Tibial nerve (tissue), 4 donors: ENCODE measurements at regions not wholly inside any gene's neighbourhood (a gene's known extent, or its start where the extent isn't known, plus 50 kb on each side); places are given as distances from the start of the nearest gene placed in this dataset.
"Not testable (repeated sequence)": the region's sequence is repeated elsewhere in the genome, so short reads cannot be mapped to it uniquely, and the experiment has no call there.

Experiments used
- DNase-seq, 2 donors: peaks; one replicate each; pipeline ENCODE4 v3.0.0-alpha.2; 2019; ENCODE audit warnings: low spot score in 2 of 2
- H3K27ac ChIP-seq, 4 donors: fragments of 200-600 bp; sonication (generic) in 3 of 4; one replicate each; pipeline ENCODE4 v1.5.1; 2017 to 2019; ENCODE audit warnings: mild to moderate bottlenecking in 1 of 4
- H3K27me3 ChIP-seq, 2 donors: fragments of 200-600 bp; sonication (generic) in 1 of 2; one replicate each; pipeline versions ENCODE4 v1.5.1 to v1.6.0; 2017 to 2019
- H3K36me3 ChIP-seq, 3 donors: fragments of 200-600 bp; sonication (generic); one replicate each; pipeline ENCODE4 v1.5.1; 2018 to 2019
- H3K4me1 ChIP-seq, 4 donors: fragments of 200-600 bp; sonication (generic) in 3 of 4; one replicate each; pipeline ENCODE4 v1.5.1; 2017 to 2019
- H3K4me3 ChIP-seq, 4 donors: fragments of 200-600 bp; sonication (generic) in 3 of 4; one replicate each; pipeline ENCODE4 v1.5.1; 2017 to 2019; ENCODE audit warnings: mild to moderate bottlenecking in 1 of 4, moderate library complexity in 1 of 4
- H3K9me3 ChIP-seq, 4 donors: fragments of 200-600 bp; sonication (generic) in 3 of 4; one replicate each; pipeline ENCODE4 v1.5.1; 2017 to 2019
- EP300 ChIP-seq, 2 donors: sonication (generic); formaldehyde crosslinking; IDR thresholded peaks; one replicate each; pipeline ENCODE4 v1.6.1; 2017; ENCODE audit warnings: antibody characterized with exemption in 2 of 2, mild to moderate bottlenecking in 1 of 2
- POLR2A ChIP-seq, 2 donors: fragments of 450-650 bp; IDR thresholded peaks; one replicate each; pipeline ENCODE4 v1.6.1; 2017; ENCODE audit warnings: antibody characterized with exemption in 2 of 2, mild to moderate bottlenecking in 2 of 2, moderate library complexity in 2 of 2
- WGBS, 2 donors: methylation state at CpG; one replicate each; pipeline ENCODE4 v1.1.5; 2018; 5-methylcytosine and 5-hydroxymethylcytosine counted together
- TF ChIP-seq, protein P1 (sequence below), 5 experiments: fragments of 200-600 bp in 3 of 5; fragments of 450-650 bp in 2 of 5; sonication (generic) in 3 of 5; IDR thresholded peaks; one replicate each; pipeline ENCODE4 v1.5.1; 2016 to 2019; ENCODE audit warnings: antibody characterized with exemption in 5 of 5, mild to moderate bottlenecking in 3 of 5, moderate library complexity in 2 of 5

DNA sequence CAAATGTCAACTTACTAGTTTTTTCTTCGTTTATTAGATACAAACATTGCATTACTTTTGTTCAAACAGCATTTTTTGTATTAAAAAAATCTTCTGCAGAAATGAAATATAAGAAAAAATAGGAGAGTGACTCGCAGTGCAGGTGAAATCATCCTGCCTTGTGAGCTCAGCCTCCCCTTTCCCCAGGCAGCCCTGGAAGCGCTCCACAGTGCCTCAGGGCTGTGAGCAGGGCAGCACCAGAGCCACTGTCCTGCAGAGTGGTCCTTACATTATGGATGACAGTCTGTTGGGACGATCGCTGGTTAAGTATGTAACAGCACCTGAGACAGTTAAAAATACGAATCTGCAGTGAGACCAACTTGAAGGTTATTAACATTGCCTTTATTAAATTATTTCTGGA, 695.4 kb upstream of the POM121L12 start:
- H3K27me3 ChIP-seq: no peaks in the 10 kb centered on the region
- no peaks in the 10 kb centered on the region for H3K4me1 ChIP-seq
- H3K36me3 ChIP-seq: no peaks in the 10 kb centered on the region
- no peak overlapping the region for H3K27ac ChIP-seq
- TF ChIP-seq, protein P1, sequence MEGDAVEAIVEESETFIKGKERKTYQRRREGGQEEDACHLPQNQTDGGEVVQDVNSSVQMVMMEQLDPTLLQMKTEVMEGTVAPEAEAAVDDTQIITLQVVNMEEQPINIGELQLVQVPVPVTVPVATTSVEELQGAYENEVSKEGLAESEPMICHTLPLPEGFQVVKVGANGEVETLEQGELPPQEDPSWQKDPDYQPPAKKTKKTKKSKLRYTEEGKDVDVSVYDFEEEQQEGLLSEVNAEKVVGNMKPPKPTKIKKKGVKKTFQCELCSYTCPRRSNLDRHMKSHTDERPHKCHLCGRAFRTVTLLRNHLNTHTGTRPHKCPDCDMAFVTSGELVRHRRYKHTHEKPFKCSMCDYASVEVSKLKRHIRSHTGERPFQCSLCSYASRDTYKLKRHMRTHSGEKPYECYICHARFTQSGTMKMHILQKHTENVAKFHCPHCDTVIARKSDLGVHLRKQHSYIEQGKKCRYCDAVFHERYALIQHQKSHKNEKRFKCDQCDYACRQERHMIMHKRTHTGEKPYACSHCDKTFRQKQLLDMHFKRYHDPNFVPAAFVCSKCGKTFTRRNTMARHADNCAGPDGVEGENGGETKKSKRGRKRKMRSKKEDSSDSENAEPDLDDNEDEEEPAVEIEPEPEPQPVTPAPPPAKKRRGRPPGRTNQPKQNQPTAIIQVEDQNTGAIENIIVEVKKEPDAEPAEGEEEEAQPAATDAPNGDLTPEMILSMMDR (IDR thresholded peaks at IDR 0.05): no peak
- no peak for TF ChIP-seq POLR2A (IDR thresholded peaks at IDR 0.05)
- no peak for TF ChIP-seq EP300 (IDR thresholded peaks at IDR 0.05)
- no peak overlapping the region for H3K4me3 ChIP-seq
- WGBS, 2 donors: 66 to 78% methylated on average over 6 of the region's 6 CpGs
- no peak for DNase-seq
- peaks cover 0 to 15% (median 0%) of the 10 kb centered on the region in 4 donors for H3K9me3 ChIP-seq

DNA sequence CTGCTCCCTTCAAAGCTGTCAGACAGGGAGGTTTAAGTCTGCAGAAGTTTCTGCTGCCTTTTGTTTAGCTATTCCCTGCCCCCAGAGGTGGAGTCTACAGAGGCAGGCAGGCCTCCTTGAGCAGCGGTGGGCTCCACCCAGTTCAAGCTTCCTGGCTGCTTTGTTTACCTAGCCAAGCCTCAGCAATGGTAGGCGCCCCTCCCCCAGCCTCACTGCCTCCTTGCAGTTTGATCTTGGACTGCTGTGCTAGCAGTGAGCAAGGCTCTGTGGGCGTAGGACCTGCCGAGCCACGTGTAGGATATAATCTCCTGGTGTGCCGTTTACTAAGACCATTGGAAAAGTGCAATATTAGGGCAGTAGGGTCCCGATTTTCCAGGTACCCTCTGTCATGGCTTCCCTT, 707.1 kb upstream of the POM121L12 start:
- not testable (repeated sequence) for H3K4me1 ChIP-seq, H3K9me3 ChIP-seq, H3K36me3 ChIP-seq, H3K4me3 ChIP-seq, H3K27ac ChIP-seq, H3K27me3 ChIP-seq, DNase-seq
- WGBS, 2 donors: 80 to 94% methylated on average over 7 of the region's 7 CpGs

- peaks cover 0 to 18% (median 0%) of the 10 kb centered on the region in 4 donors for H3K9me3 ChIP-seq
- H3K27me3 ChIP-seq: no peaks in the 10 kb centered on the region
- no peak for DNase-seq
- H3K36me3 ChIP-seq: no peaks in the 10 kb centered on the region
- no peaks in the 10 kb centered on the region for H3K4me1 ChIP-seq
- no peak overlapping the region for H3K4me3 ChIP-seq
- 38 to 44% methylated on average over 1 of the region's 1 CpG for whole genome bisulfite sequencing, 2 donors
- TF ChIP-seq, protein P1 (IDR thresholded peaks at IDR 0.05): no peak
- TF ChIP-seq EP300 (IDR thresholded peaks at IDR 0.05): no peak
- H3K27ac ChIP-seq: no peak overlapping the region
Measured at GRCh38 chr7:52325237-52325636, 710.2 kb upstream of the POM121L12 start.

DNA sequence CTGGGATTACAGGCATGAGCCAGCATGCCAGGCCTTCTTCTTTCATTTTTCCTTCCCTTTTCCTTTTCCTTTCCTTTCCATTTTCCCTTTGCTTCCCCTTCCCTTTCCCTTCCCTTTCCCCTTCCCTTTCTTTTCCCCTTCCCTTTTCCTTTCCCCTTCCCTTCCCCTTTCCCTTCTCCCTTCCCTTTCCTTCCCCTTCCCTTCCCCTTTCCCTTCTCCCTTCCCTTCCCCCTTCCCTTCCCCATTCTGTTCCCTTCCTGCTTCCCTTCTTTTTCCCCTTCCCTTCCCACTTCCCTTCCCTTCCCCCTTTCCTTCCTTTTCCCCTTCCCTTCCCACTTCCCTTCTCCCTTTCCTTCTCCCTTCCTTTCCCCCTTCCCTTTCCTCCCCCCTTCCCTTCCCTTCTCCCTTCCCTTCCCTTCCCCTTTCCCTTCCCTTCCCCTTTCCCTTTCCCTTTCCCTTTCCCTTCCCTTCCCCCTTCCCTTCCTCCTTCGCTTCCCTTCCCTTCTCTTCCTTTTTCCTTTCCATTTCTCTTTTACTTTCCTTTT, 712.2 kb upstream of the POM121L12 start:
- TF ChIP-seq EP300 (IDR thresholded peaks at IDR 0.05) (no peak), POLR2A (IDR thresholded peaks at IDR 0.05) (no peak)
- TF ChIP-seq, protein P1 (IDR thresholded peaks at IDR 0.05): no peak
- Histone ChIP-seq H3K27ac (no peak overlapping the region), H3K27me3 (no peaks in the 10 kb centered on the region), H3K36me3 (no peaks in the 10 kb centered on the region), H3K9me3 (peaks cover 0 to 18% (median 0%) of the 10 kb centered on the region in 4 donors), H3K4me3 (no peak overlapping the region), H3K4me1 (no peaks in the 10 kb centered on the region)
- DNase-seq: no peak
- 90 to 94% methylated on average over 1 of the region's 1 CpG for WGBS, 2 donors

DNA sequence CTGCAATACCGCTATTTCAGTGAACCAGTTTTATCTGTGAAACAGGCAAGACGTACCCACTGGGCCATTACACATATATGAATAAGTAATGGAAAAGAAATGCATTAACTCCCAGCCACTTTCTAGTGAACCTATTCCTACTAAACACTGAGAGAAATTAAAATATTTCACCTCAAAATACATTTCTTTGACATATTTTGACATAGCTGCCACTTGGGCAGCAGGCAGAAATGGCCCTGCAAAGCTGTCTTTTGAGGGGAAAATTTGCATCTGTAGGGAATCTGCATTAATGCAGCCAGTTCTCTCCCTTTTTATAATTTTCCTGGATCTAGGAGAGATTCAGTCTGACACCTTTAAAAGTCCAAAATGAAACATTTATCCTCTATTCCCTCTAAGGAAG, 714.8 kb upstream of the POM121L12 start:
- Histone ChIP-seq H3K36me3 (no peaks in the 10 kb centered on the region), H3K4me1 (no peaks in the 10 kb centered on the region), H3K9me3 (peaks cover 0 to 13% (median 0%) of the 10 kb centered on the region in 4 donors), H3K27me3 (no peaks in the 10 kb centered on the region), H3K4me3 (no peak overlapping the region), H3K27ac (no peak overlapping the region)
- DNase-seq: no peak
- 84 to 86% methylated on average over 2 of the region's 2 CpGs for WGBS, 2 donors
- no peak for TF ChIP-seq EP300 (IDR thresholded peaks at IDR 0.05)
- no peak for TF ChIP-seq POLR2A (IDR thresholded peaks at IDR 0.05)
- TF ChIP-seq, protein P1 (IDR thresholded peaks at IDR 0.05): no peak

DNA sequence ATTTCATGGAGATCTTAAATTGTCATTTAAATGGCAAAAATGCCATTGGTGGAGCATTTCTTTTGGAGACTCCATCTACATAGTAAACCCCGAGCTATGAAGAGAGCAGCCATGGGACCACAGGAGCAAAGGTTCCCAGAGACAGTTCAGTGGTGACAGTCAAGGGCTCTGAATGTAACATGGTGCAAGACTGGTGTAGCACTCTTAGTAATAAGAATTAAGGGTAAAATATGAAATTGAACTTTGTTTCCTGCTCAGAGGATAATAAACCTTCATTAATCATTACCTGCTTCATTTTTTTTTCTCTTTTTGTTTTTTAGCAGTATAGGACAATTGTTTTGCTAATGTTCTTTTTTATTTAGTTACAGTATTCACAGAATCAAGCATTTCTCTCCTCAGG, 717.5 kb upstream of the POM121L12 start:
- no peak for TF ChIP-seq EP300 (IDR thresholded peaks at IDR 0.05)
- TF ChIP-seq, protein P1 (IDR thresholded peaks at IDR 0.05): no peak
- no peak for TF ChIP-seq POLR2A (IDR thresholded peaks at IDR 0.05)
- no peaks in the 10 kb centered on the region for H3K27me3 ChIP-seq
- no peak overlapping the region for H3K27ac ChIP-seq
- WGBS, 2 donors: 79 to 80% methylated on average over 1 of the region's 1 CpG
- no peaks in the 10 kb centered on the region for H3K36me3 ChIP-seq
- H3K4me1 ChIP-seq: no peaks in the 10 kb centered on the region
- no peak for DNase-seq
- no peak overlapping the region for H3K4me3 ChIP-seq
- H3K9me3 ChIP-seq: peaks cover 0 to 12% (median 0%) of the 10 kb centered on the region in 4 donors
